ENCODE measurements at regions not wholly inside any gene's neighbourhood (a gene's known extent, or its start where the extent isn't known, plus 50 kb on each side); places are given as distances from the start of the nearest gene placed in this dataset.

DNA sequence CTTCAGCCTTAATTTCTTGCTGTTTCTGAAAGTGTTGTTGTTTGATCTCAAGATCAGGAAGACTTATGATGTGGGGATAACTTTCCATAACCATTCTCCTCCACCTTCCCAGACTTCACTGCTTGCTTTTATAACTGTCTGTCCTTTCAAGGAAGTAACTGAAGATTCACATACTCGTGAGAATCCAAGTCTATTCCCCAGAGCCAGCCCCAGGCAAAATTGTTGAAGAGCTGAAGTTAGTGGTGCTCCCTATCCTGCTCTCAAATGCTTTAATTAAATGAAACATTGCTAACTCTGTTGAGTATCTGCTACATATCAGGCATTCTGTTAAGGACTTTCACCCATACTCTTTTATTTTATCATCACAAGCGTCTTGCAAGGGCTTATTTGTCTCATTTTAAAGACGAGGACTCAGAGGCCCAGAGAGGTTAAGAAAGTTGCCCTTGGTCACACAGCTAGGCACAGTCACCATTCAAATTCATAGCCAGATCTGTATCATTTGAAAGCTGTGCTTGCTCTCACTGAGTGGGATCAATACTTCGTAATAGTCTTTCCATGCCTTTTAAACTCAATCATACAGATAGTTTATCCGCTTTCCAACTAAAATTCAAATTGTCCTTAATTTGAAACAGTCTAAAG lies 189.8 kb upstream of the TCF4 start:
- TF ChIP-seq, protein P1, sequence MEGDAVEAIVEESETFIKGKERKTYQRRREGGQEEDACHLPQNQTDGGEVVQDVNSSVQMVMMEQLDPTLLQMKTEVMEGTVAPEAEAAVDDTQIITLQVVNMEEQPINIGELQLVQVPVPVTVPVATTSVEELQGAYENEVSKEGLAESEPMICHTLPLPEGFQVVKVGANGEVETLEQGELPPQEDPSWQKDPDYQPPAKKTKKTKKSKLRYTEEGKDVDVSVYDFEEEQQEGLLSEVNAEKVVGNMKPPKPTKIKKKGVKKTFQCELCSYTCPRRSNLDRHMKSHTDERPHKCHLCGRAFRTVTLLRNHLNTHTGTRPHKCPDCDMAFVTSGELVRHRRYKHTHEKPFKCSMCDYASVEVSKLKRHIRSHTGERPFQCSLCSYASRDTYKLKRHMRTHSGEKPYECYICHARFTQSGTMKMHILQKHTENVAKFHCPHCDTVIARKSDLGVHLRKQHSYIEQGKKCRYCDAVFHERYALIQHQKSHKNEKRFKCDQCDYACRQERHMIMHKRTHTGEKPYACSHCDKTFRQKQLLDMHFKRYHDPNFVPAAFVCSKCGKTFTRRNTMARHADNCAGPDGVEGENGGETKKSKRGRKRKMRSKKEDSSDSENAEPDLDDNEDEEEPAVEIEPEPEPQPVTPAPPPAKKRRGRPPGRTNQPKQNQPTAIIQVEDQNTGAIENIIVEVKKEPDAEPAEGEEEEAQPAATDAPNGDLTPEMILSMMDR (IDR thresholded peaks at IDR 0.05): no peak
- TF ChIP-seq POLR2AphosphoS5 (IDR thresholded peaks at IDR 0.05) (no peak), POLR2A (IDR thresholded peaks at IDR 0.05) (no peak)

DNA sequence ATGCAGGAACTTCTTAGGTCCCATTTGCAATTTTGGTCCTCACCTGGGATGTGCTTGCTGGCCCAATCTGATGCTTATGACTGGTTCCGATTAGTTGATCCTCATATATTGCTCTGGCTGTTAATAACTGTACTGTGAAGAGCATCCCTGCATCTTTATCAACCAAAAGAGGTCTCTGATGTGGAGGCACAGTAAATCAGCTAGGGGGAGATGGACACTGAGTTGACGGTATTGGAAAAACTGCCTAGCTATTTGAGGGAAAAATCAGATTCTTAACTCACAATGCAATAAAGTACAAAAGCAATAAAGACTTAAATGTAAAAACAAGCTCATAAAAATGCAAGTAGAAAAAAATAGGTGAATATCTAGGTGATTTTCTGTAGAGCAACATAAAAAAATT lies 188.0 kb upstream of the TCF4 start:
- no peak for TF ChIP-seq POLR2A (IDR thresholded peaks at IDR 0.05)
- no peak for DNase-seq (ENCODE audit: low spot score)
- no peaks in the 10 kb centered on the region for H3K27me3 ChIP-seq (replicated peaks; ENCODE audit: insufficient read depth)
- H3K36me3 ChIP-seq: no peaks in the 10 kb centered on the region
- no peak overlapping the region for H3K4me3 ChIP-seq
- 45% methylated on average over 2 of the region's 2 CpGs for WGBS
- no peaks in the 10 kb centered on the region for H3K9me3 ChIP-seq
- no peak overlapping the region for H3K27ac ChIP-seq
- intact Hi-C loops (cut with DNase I): no loop called here
- no peaks in the 10 kb centered on the region for H3K4me1 ChIP-seq (replicated peaks)

More for the DNA sequence above, 189.8 kb upstream of the TCF4 start:
- H3K4me1 ChIP-seq (replicated peaks): no peaks in the 10 kb centered on the region
- no peaks in the 10 kb centered on the region for H3K9me3 ChIP-seq
- H3K27me3 ChIP-seq (replicated peaks; ENCODE audit: insufficient read depth): no peaks in the 10 kb centered on the region
- no peak overlapping the region for H3K4me3 ChIP-seq
- H3K36me3 ChIP-seq: no peaks in the 10 kb centered on the region
- 86% methylated on average over 5 of the region's 5 CpGs for WGBS
- intact Hi-C loops (cut with DNase I): no loop called here
- DNase-seq (ENCODE audit: low spot score): no peak
- no peak overlapping the region for H3K27ac ChIP-seq

DNA sequence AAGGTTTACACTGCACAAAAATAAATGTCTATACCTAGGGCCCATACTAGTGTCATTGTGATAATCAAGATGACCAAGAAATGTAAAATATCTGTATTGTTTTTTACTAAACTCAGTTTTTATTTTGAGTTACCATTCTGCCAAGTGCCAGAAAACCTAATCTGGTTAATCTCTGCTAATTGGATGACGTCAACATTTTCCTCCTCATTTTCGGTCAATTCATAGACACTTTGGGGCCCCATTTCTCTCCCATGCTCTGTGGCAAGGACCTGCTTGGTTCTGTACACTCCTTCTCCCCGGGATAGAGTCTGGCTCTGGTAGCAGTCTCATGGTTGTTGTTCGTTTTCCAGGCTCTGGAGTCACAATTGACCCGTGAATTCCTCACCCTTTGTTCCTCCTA lies 186.5 kb upstream of the TCF4 start:
- Histone ChIP-seq H3K4me1 (replicated peaks) (no peaks in the 10 kb centered on the region), H3K27me3 (replicated peaks; ENCODE audit: insufficient read depth) (no peaks in the 10 kb centered on the region), H3K9me3 (no peaks in the 10 kb centered on the region), H3K36me3 (no peaks in the 10 kb centered on the region), H3K27ac (no peak overlapping the region), H3K4me3 (no peak overlapping the region)
- WGBS: 93% methylated on average over 5 of the region's 5 CpGs
- intact Hi-C loops (cut with DNase I): no loop called here
- TF ChIP-seq, protein P1 (IDR thresholded peaks at IDR 0.05): no peak
- TF ChIP-seq POLR2AphosphoS5 (IDR thresholded peaks at IDR 0.05) (no peak), POLR2A (IDR thresholded peaks at IDR 0.05) (no peak)
- DNase-seq (ENCODE audit: low spot score): no peak

DNA sequence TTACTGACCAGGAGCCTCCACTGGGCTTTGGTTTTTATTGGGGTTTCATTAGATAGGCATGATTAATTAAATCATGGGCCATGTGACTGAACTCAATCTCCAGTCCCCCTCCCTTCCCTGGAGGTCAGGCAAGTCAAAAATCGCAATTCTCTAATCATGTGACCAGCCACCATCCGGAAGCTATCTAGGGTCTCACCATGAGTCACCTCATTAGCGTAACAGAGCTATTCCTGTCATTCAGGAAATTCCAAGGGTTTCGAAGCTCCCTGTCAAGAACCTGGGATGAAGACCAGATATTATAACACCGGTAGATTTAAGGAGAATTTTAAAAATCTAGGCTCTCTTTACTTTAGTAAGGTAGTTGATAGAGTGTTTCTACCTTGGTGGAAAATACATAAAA lies 180.3 kb upstream of the TCF4 start:
- TF ChIP-seq, protein P1 (IDR thresholded peaks at IDR 0.05): no peak
- TF ChIP-seq POLR2A (IDR thresholded peaks at IDR 0.05) (no peak), POLR2AphosphoS5 (IDR thresholded peaks at IDR 0.05) (no peak)
- Histone ChIP-seq H3K4me1 (replicated peaks) (no peaks in the 10 kb centered on the region), H3K27me3 (replicated peaks; ENCODE audit: insufficient read depth) (no peaks in the 10 kb centered on the region), H3K9me3 (no peaks in the 10 kb centered on the region), H3K4me3 (no peak overlapping the region), H3K27ac (no peak overlapping the region), H3K36me3 (no peaks in the 10 kb centered on the region)
- intact Hi-C loops (cut with DNase I): no loop called here
- no peak for DNase-seq (ENCODE audit: low spot score)
- 87% methylated on average over 5 of the region's 5 CpGs for WGBS

DNA sequence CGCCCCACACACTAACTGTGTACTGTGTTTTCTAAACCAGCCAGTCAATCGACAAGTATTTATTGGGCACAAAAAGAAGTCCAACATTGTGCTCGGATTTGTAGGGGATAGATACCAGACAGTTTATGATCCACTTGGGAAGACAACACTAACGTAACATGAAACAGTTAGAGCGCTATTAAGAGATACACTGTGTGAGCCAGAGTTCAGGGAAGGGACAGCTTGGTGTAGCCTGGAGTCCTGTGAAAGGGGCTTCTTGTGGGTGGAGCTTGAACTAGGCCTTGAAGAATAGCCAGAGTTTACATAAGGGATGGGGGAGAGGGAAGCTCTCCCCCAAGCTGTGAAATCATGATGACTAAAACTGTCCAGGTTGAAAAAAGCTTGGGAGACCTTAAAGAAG lies 176.4 kb upstream of the TCF4 start:
- Histone ChIP-seq H3K4me3 (no peak overlapping the region), H3K27ac (no peak overlapping the region), H3K27me3 (replicated peaks; ENCODE audit: insufficient read depth) (no peaks in the 10 kb centered on the region), H3K36me3 (no peaks in the 10 kb centered on the region), H3K4me1 (replicated peaks) (no peaks in the 10 kb centered on the region), H3K9me3 (no peaks in the 10 kb centered on the region)
- intact Hi-C loops (cut with DNase I): no loop called here
- DNase-seq (ENCODE audit: low spot score): no peak
- no peak for TF ChIP-seq POLR2AphosphoS5 (IDR thresholded peaks at IDR 0.05)
- TF ChIP-seq POLR2A (IDR thresholded peaks at IDR 0.05): no peak
- TF ChIP-seq, protein P1 (IDR thresholded peaks at IDR 0.05): no peak
- 76% methylated on average over 5 of the region's 5 CpGs for WGBS

Measured in prostate gland (tissue), 2 donors.